ENCODE measurements at regions not wholly inside any gene's neighbourhood (a gene's known extent, or its start where the extent isn't known, plus 50 kb on each side); places are given as distances from the start of the nearest gene placed in this dataset.

DNA sequence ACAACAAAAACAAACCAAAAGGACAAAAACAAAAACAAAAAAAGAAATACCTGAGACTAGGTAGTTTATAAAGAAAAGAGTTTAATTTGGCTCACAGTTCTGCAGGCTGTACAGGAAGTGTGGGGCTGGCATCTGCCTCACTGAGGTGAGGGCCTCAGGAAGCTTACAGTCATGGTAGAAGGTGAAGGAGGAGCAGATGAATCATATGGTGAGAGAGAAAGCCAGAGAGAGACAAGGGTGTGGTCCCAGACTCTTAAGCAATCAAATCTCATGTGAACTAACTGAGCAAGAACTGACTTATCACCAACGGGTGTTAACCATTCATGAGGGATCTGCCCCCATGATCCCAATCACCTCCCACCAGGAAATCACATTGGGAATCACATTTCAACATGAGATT is 58.8 kb upstream of the ZBED5 start:
- TF ChIP-seq POLR2AphosphoS5 (IDR thresholded peaks at IDR 0.05; ENCODE audit: insufficient read depth, low read depth, low read length) (no peak), EZH2 (IDR thresholded peaks at IDR 0.05; ENCODE audit: borderline replicate concordance, low read depth, low read length, severe bottlenecking) (no peak), POLR2A (IDR thresholded peaks at IDR 0.05; ENCODE audit: low read depth, low read length) (no peak), JUN (IDR thresholded peaks at IDR 0.05; ENCODE audit: borderline replicate concordance, insufficient read depth, insufficient read length, low read depth) (no peak)
- TF ChIP-seq, protein P1, sequence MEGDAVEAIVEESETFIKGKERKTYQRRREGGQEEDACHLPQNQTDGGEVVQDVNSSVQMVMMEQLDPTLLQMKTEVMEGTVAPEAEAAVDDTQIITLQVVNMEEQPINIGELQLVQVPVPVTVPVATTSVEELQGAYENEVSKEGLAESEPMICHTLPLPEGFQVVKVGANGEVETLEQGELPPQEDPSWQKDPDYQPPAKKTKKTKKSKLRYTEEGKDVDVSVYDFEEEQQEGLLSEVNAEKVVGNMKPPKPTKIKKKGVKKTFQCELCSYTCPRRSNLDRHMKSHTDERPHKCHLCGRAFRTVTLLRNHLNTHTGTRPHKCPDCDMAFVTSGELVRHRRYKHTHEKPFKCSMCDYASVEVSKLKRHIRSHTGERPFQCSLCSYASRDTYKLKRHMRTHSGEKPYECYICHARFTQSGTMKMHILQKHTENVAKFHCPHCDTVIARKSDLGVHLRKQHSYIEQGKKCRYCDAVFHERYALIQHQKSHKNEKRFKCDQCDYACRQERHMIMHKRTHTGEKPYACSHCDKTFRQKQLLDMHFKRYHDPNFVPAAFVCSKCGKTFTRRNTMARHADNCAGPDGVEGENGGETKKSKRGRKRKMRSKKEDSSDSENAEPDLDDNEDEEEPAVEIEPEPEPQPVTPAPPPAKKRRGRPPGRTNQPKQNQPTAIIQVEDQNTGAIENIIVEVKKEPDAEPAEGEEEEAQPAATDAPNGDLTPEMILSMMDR (IDR thresholded peaks at IDR 0.05; ENCODE audit: extremely low read depth in 1 of 2, insufficient read depth in 1 of 2, low read depth in 1 of 2, low read length in 2 of 2), result no peak
- no peaks in the 10 kb centered on the region for H3K9me3 ChIP-seq (replicated peaks; ENCODE audit: control insufficient read depth, insufficient read depth, low read length)
- H3K4me1 ChIP-seq (ENCODE audit: control insufficient read depth, extremely low read depth, insufficient read depth, low read length), result peaks cover 10% of the 10 kb centered on the region
- H3K4me2 ChIP-seq (ENCODE audit: insufficient read depth, low read length), result no peak overlapping the region
- FAIRE-seq, result no peak
- no peak overlapping the region for H3K9ac ChIP-seq (replicated peaks; ENCODE audit: extremely low read depth, insufficient read depth, low read length)
- intact Hi-C loops (cut with micrococcal nuclease) (no loop called here), dilution Hi-C loops (cut with MboI; ENCODE audit: extremely low pct_ligation_motif_present, low sequenced_read_pairs) (no loop called here)
- no peaks in the 10 kb centered on the region for H3K36me3 ChIP-seq (ENCODE audit: control insufficient read depth in 2 of 2, extremely low read depth in 1 of 2, insufficient read depth in 2 of 2, low read length in 2 of 2)
- no peaks in the 10 kb centered on the region for H3K27me3 ChIP-seq (ENCODE audit: control insufficient read depth in 2 of 2, insufficient read depth in 2 of 2, low read length in 2 of 2)
- H2AFZ ChIP-seq (ENCODE audit: low read depth, low read length), result no peak overlapping the region
- CTCF ChIA-PET, result interaction anchor here (1.1 kb wide), 1 partner anchor 10 kb away, joined by 5 read pairs; no protein-coding TSS in a partner anchor
- no peaks in the 10 kb centered on the region for H3K79me2 ChIP-seq (ENCODE audit: control insufficient read depth, insufficient read depth, low read length)
- POLR2A ChIA-PET, result interaction anchor here (1.0 kb wide), 1 partner anchor 108 kb away, joined by 3 read pairs; the partner anchor contains the start of gene EIF4G2
- DNase-seq (ENCODE audit: low read depth, low spot score), result no peak
- no peak overlapping the region for H3K27ac ChIP-seq (ENCODE audit: insufficient read depth, low read depth, low read length)
- no peaks in the 10 kb centered on the region for H4K20me1 ChIP-seq (replicated peaks; ENCODE audit: control insufficient read depth, extremely low read depth, insufficient read depth, low read length)
- BruUV-seq (replicated peaks), result no TSS peak
- H3K4me3 ChIP-seq (replicated peaks in 1 of 3; ENCODE audit: insufficient read depth in 1 of 3, low read depth in 1 of 3, low read length in 3 of 3), result no peak overlapping the region
- H3K9me1 ChIP-seq (replicated peaks; ENCODE audit: control insufficient read depth, extremely low read depth, insufficient read depth, low read length), result no peaks in the 10 kb centered on the region

DNA sequence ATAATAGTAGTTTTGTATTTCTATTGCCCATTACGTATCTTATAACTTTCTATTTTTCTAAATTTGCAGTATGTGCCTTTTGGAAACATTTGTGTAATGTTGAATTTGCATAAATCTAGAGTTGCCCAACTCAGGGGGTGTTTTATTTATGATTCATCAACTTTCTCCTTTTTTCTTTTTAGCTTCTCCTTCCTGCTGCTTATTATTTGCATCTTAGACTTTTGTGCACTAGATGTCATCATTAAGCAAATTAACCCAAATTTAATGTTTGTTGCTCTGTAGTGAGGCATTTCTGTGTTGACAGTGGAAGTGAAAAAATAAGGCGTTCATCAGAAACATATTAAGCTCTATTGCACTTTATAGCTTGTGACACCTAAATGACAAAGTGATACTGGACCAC is 56.2 kb upstream of the ZBED5 start:
- Histone ChIP-seq H3K27me3 (ENCODE audit: control insufficient read depth in 2 of 2, insufficient read depth in 2 of 2, low read length in 2 of 2) (no peaks in the 10 kb centered on the region), H3K36me3 (ENCODE audit: control insufficient read depth in 2 of 2, extremely low read depth in 1 of 2, insufficient read depth in 2 of 2, low read length in 2 of 2) (no peaks in the 10 kb centered on the region), H3K4me3 (replicated peaks in 1 of 3; ENCODE audit: insufficient read depth in 1 of 3, low read depth in 1 of 3, low read length in 3 of 3) (no peak overlapping the region), H3K4me2 (ENCODE audit: insufficient read depth, low read length) (no peak overlapping the region), H3K9me3 (replicated peaks; ENCODE audit: control insufficient read depth, insufficient read depth, low read length) (no peaks in the 10 kb centered on the region), H3K79me2 (ENCODE audit: control insufficient read depth, insufficient read depth, low read length) (no peaks in the 10 kb centered on the region), H3K4me1 (ENCODE audit: control insufficient read depth, extremely low read depth, insufficient read depth, low read length) (peaks cover 17% of the 10 kb centered on the region), H2AFZ (ENCODE audit: low read depth, low read length) (no peak overlapping the region), H3K9ac (replicated peaks; ENCODE audit: extremely low read depth, insufficient read depth, low read length) (no peak overlapping the region), H3K27ac (ENCODE audit: insufficient read depth, low read depth, low read length) (no peak overlapping the region), H4K20me1 (replicated peaks; ENCODE audit: control insufficient read depth, extremely low read depth, insufficient read depth, low read length) (no peaks in the 10 kb centered on the region), H3K9me1 (replicated peaks; ENCODE audit: control insufficient read depth, extremely low read depth, insufficient read depth, low read length) (no peaks in the 10 kb centered on the region)
- CTCF ChIA-PET, result interaction anchor here (1.8 kb wide), 1 partner anchor 13 kb away, joined by 5 read pairs; no protein-coding TSS in a partner anchor
- no TSS peak for BruUV-seq (replicated peaks)
- FAIRE-seq (no peak), DNase-seq (ENCODE audit: low read depth, low spot score) (no peak)
- no peak for TF ChIP-seq EZH2 (IDR thresholded peaks at IDR 0.05; ENCODE audit: borderline replicate concordance, low read depth, low read length, severe bottlenecking)
- TF ChIP-seq JUN (IDR thresholded peaks at IDR 0.05; ENCODE audit: borderline replicate concordance, insufficient read depth, insufficient read length, low read depth), result no peak
- no peak for TF ChIP-seq FOS (IDR thresholded peaks at IDR 0.05; ENCODE audit: borderline replicate concordance, insufficient read depth, low read length)
- no peak for TF ChIP-seq POLR2AphosphoS5 (IDR thresholded peaks at IDR 0.05; ENCODE audit: insufficient read depth, low read depth, low read length)
- TF ChIP-seq POLR2A (IDR thresholded peaks at IDR 0.05; ENCODE audit: low read depth, low read length), result no peak
- TF ChIP-seq, protein P2, sequence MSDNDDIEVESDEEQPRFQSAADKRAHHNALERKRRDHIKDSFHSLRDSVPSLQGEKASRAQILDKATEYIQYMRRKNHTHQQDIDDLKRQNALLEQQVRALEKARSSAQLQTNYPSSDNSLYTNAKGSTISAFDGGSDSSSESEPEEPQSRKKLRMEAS (IDR thresholded peaks at IDR 0.05; ENCODE audit: insufficient read depth, insufficient read length), result no peak
- TF ChIP-seq, protein P1 (IDR thresholded peaks at IDR 0.05; ENCODE audit: extremely low read depth in 1 of 2, insufficient read depth in 1 of 2, low read depth in 1 of 2, low read length in 2 of 2), result no peak
- TF ChIP-seq MYC (IDR thresholded peaks at IDR 0.05; ENCODE audit: low read depth, low read length), result no peak
- no peak for TF ChIP-seq GATA2 (IDR thresholded peaks at IDR 0.05; ENCODE audit: insufficient read depth, insufficient read length, low read depth, low read length)
- dilution Hi-C loops (cut with MboI; ENCODE audit: extremely low pct_ligation_motif_present, low sequenced_read_pairs), result no loop called here
- intact Hi-C loops (cut with micrococcal nuclease), result loop anchor here (5.0 kb wide), 1 partner anchor 37 kb away; no protein-coding TSS in a partner anchor
- POLR2A ChIA-PET, result interaction anchor here (0.6 kb wide), 1 partner anchor 17 kb away, joined by 12 read pairs; no protein-coding TSS in a partner anchor
